GM19438 (cell line): ENCODE measurements at regions not wholly inside any gene's neighbourhood (a gene's known extent, or its start where the extent isn't known, plus 50 kb on each side); places are given as distances from the start of the nearest gene placed in this dataset.

Experiments used
- ATAC-seq: cut with Tn5 transposase; IDR thresholded peaks from one replicate; pipeline ENCODE4 v1.9.1; 2021; ENCODE audit warnings: low read depth; ENCODE audit not compliant: unreplicated experiment

GRCh38 chr13:99863789-99864626 is 107.6 kb downstream of the ZIC5 start:
- ATAC-seq: no peak

DNA sequence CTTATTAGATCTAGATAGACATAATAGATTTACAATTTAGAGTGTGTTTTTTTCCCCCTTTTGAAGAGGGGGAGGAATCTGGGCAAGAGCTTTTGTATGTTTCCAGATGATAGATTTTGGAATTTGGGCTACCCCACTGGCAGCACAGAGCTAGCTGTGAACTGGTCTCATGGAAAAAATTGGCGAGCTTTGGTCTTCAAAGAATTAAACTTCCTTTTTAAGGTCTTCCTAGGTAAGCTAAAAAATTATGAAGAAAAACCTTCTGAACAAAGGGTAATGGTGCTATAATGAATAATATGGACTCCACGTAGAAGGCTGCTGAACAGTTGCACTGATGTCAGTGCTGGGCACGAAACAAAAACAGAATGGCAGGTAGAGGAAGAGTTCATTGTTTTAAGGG is 109.3 kb downstream of the ZIC5 start:
- ATAC-seq: no peak

DNA sequence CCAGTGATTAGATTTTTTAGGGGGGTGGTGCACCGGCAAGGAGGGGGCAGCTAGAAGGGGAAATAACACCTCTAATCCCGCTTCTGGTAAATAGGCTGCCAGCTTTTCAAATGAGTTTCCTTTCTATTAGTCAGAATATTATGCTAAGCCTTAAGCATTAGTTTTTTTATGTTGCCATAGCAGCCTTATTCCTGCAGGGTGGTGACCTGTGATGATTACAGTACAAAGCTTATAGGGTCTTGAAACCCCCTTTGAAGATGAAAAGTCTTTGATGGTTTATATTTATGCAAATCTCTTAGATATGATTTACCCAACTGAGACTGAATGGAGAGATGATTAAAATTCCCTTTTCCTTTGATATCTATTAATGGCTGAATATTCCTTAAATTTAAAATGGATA is 109.8 kb downstream of the ZIC5 start:
- no peak for ATAC-seq

DNA sequence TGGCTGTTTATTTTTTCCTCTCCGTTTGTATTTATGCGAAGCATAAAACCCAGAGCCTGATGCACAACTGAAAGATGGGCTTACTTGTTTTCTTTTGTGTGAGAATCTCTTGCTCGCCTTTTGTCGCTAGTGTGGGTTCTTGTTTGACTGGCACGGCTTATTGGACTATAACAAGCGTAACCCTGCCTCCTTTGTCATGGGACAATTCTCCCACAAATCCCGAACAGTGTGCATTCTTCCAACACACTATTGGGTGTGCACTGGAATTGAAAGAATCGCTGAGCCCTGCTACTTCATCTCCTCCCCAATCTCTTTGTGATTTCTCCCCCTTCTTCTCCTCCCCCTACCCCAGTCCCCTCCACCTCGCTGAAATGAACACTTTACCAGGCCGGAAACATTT is 110.8 kb downstream of the ZIC5 start:
- no peak for ATAC-seq

DNA sequence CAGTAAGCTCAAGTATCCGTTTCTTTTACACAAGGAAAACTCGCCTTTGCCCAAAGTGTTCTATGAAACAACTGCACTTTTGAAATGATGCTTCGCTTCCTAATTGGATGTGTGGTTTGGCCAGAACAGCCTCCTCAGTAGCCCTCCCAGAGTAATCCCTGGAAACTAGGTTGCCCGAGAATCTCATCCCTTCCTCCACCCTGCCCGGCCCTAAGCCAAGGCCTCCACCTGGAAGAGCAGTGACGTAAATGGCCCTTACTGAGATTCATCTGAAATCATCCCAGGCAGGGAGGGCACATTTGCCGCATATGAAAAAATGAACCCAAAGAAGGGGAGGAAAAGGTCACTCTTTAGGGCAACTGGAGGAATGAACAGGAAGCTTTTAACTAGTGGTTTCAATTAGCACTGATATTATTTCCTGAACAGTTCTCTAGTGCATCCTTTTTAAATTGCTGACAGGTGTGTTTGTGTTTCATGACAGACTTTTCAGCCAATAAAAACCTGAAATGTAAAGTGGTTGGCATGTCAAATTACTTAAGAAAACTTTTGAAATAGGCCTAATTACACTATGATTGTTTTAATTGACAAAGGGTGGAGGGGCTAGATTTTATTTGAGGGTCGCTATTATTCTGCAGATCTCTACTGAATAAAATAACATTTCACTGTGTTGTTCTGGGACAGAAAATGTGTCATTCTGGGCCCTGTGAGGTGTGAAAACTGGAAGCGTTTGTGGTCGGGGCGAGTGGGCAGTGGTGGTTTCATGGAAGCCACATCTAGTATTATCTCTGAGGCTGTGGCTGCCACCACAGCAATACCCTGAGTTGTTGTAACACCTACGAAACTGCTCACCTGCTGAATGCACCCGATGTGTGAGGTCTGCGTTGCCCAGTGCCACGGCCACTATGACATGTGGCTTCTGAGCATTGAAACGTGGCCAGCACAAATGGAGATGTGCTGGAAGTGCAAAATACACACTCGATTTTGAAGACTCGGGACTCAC is 112.1 kb downstream of the ZIC5 start:
- no peak for ATAC-seq

- ATAC-seq: no peak
These were observed 113.8 kb downstream of the ZIC5 start for GRCh38 chr13:99857738-99858137.

DNA sequence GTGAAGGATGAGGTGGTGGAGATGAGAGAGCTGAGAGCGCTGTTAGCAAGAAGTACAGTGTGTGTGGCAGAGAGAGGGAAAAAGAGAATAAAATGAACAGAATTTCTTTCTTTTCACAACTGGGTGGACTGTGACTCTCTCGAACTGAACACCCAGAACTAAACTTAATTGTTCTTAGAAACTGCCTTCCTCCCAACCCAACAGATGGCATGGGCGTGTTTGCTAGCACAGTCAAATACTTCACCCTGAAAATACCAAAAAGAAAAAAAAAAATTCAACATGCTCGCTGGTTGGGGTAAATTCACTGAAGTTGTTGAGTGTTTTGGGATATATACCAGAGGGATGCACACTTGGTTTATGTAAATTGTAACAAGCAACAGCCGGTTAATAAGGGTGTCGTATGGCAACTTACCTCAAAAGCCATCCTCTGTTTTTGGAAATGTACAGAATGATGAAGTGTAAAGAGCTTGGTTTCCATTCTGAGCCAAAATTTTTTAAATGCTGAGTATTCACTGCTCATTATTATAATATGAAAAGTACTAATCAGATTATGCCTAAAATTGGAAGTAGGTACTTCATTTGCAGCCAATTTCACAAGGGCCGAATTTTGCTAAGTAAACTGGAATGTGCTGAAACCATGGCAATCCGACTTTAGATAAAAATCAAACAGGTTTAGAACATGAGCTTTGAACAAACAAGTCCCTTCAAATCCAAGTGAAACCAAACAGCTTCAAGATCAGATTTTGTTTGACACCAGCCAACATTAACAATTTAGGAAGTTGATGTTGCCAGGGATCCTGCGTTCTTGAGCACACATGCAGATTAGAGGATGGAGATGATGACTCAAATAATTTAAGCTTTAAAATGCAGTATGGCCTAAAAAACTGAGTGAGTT is 115.8 kb downstream of the ZIC5 start:
- ATAC-seq: no peak

DNA sequence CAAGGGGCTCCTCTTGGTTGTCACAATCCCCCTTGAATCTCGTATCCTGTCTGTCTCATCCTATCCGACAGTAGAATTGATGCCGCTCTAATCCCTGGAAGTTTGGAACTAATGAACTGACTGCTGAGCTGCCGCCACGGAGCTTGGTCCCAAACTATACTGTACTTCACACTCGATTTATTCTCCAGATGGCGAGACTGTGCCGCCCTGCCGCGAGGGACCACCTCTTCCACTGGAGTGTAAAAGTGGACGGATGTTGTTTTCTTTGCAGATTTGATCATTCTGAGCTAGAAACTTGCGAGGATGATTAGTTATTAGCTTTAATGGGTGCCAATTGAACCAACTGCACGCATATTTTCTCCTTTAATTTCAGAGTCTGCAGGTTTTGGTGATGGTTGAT is 117.2 kb downstream of the ZIC5 start:
- ATAC-seq: no peak

DNA sequence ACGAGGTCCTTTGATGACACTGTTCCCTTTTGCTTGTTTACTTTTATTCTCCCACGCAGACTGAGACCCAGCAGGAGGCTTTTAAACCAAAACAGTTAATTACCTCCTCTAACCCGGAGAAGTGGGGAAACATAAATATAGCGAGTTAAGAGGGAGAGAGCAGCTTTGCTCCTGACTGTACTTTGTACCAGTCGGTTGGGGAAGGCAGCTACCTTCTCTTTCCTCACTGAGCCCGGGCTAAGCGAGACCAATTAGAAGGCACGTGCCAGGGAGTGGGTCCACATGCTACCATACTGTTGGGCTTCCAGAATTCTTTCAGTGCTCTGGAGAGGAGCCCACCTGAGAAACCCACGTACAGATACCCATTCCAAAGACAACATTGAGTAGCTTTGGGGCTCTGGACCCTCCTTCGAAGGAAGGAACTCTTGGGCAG is 124.2 kb downstream of the ZIC5 start:
- no peak for ATAC-seq

DNA sequence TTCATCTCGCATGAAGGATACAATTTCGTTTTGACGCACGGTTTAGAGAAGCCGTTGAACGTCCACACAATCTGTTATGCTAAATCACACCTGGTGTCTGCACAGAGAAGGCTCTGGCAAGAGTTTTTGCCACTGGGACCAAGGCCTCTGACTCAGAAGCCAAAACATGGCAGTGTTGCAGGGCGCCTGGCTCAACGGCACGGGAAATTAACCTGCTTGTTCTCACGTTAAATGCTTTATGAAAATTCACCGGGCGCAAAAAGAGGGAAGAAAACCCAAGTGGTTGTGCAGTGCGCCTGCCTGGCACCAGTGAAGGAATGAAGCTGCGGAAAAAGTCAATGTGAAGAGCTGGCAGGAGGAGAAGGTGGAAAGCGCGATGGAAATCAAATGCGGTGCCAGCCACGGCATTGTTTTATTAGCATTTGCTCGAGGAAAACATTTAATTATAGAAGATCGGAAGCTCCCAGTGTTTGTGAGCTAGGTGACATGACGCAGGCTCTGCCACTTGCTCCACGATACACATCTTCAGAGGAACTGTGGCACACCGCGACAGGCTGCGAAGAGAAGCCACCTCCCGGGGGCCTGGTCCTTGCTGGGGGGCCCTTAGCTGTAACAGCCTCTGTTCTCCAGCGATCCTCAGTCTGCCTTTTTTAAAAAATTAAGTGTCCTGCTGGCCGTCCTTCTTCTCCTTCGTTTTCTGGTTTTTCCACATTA is 126.2 kb downstream of the ZIC5 start:
- no peak for ATAC-seq

DNA sequence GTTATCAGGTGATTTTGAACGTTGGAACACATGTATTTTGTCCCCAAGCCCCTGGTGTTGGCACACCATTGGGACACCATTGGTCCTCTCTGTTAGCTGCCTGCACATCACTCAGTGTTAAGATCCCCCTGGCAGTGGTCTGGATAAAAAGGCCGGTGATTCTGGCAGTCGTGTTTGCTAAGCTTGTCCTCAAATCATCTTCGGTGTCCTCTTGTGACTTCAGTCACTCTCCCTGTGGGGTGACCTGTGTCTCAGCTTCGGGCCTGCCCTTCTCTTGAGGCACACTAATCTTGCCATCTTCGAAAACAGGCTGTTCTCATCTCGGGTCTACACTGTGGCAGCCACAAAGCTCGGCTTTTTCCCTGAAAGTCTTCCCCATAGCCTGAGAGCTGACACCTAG is 127.1 kb downstream of the ZIC5 start:
- ATAC-seq: no peak

DNA sequence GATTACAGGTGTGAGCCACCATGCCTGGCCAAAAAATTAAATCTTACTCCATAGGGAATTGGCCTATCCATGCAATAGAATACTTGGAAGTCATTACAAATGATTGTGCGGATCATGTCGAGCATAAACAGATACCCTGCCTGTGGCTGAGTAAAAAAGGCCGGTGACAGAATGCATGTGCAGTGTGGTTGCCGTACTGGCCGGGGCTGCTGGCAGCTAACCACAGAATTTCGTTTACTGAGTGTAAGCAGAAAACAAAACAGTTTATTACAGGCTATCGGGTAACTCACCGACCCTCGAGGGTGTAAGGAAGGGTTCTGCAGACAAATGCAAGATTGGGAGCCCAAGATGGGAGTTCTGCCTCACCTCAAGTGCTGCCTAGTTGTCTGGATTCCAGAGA is 127.7 kb downstream of the ZIC5 start:
- no peak for ATAC-seq

- ATAC-seq: no peak
These were observed 129.2 kb downstream of the ZIC5 start for GRCh38 chr13:99842405-99842804.

- ATAC-seq: no peak
These were observed 135.3 kb downstream of the ZIC5 start for GRCh38 chr13:99836291-99836690.

DNA sequence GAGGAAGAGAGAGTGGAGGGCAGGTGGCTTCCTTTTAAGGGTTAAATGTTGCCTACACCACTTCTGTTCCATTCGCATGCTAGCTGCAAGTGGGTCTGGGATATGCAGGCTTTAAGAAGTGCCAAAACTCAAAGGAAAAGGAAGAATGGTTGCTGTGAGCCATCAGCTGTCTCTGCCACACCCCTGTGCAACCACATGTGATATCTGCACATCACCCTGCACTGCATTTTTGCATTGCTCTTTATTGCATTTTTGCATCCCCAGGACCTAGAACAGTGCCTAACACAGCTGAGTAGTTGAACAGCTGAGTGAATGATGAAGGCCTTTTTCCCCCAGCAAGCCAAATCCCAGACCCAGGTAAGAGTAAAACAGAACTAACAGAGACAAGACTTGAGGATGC is 136.1 kb downstream of the ZIC5 start:
- no peak for ATAC-seq

DNA sequence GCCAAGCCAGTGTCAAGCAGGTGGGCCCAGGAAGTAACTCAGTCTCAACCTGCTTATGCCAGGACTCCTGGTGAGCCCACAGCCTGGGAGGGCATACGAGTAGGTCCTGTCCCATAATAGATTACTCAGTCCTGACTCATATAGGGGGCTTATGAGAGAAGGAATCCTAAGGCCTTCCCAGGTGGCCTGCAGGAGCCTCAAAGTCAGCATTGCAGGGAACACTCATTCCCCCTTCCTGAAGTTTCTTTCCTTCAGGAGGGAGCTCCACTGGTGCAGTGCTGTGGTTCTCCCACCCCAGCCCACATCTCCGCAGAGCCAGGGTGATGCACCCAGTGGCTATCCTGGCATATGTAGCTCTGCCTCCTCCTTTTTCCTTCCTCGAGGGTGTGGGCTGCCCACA is 137.3 kb downstream of the ZIC5 start:
- no peak for ATAC-seq

- ATAC-seq: no peak
These were observed 139.2 kb downstream of the ZIC5 start for GRCh38 chr13:99832347-99832746.

GRCh38 chr13:99830931-99831330 is 140.6 kb downstream of the ZIC5 start:
- ATAC-seq: no peak

- no peak for ATAC-seq
These were observed 141.9 kb downstream of the ZIC5 start for GRCh38 chr13:99829593-99830239.
